ENCODE measurements at regions not wholly inside any gene's neighbourhood (a gene's known extent, or its start where the extent isn't known, plus 50 kb on each side); places are given as distances from the start of the nearest gene placed in this dataset.

DNA sequence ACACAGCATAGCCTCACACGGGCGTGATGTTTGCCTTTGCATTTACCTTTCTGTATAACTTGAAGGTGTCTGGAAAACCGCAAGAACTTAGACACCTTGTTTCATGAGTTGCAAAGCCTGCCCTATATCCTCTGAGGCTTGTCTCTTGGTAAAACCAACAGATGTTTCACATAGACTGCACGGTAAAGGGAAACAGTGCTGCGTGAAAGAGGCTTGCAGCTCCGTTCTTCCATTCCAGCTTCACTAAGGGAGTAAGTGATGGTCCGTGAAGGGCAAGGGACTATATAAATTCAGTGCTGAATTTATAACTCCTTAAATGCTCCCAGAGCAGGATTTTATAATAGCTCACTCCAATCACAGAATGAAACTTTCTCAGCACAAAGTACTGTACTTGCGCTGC is 360.5 kb downstream of the SOX11 start:
- Mint-ChIP-seq H3K4me1 (no peaks in the 10 kb centered on the region), H3K27me3 (peaks cover 0 to 3% (median 0%) of the 10 kb centered on the region in 5 donors), H3K27ac (no peak overlapping the region), H3K9me3 (peaks cover 0 to 17% (median 7%) of the 10 kb centered on the region in 9 donors), H3K4me3 (no peak overlapping the region), H3K36me3 (peaks cover 0 to 2% (median 0%) of the 10 kb centered on the region in 3 donors)
- ATAC-seq (no peak), DNase-seq (no peak)
- POLR2A ChIA-PET: no interaction called here

- Mint-ChIP-seq H3K4me3 (no peak overlapping the region), H3K36me3 (peaks cover 0 to 2% (median 0%) of the 10 kb centered on the region in 3 donors), H3K27ac (no peak overlapping the region), H3K4me1 (no peaks in the 10 kb centered on the region), H3K27me3 (peaks cover 0 to 3% (median 0%) of the 10 kb centered on the region in 5 donors), H3K9me3 (peaks cover 0 to 14% (median 6%) of the 10 kb centered on the region in 9 donors)
- DNase-seq (no peak), ATAC-seq (no peak)
- POLR2A ChIA-PET: no interaction called here
Measured at GRCh38 chr2:6053743-6054142, 361.6 kb downstream of the SOX11 start.

- H3K27me3 Mint-ChIP-seq: peaks cover 0 to 3% (median 0%) of the 10 kb centered on the region in 5 donors
- no peak overlapping the region for H3K4me3 Mint-ChIP-seq
- DNase-seq: no peak
- peaks cover 0 to 2% (median 0%) of the 10 kb centered on the region in 3 donors for H3K36me3 Mint-ChIP-seq
- no peak for ATAC-seq
- POLR2A ChIA-PET: no interaction called here
- peaks cover 0 to 14% (median 7%) of the 10 kb centered on the region in 9 donors for H3K9me3 Mint-ChIP-seq
- no peaks in the 10 kb centered on the region for H3K4me1 Mint-ChIP-seq
- H3K27ac Mint-ChIP-seq: no peak overlapping the region
Measured at GRCh38 chr2:6054161-6054671, 362.0 kb downstream of the SOX11 start.

GRCh38 chr2:6060992-6061663 is 368.9 kb downstream of the SOX11 start:
- ATAC-seq: no peak
- no peak for DNase-seq
- H3K4me3 Mint-ChIP-seq: no peak overlapping the region
- H3K9me3 Mint-ChIP-seq: peaks cover 0 to 11% (median 3%) of the 10 kb centered on the region in 9 donors
- no peaks in the 10 kb centered on the region for H3K27me3 Mint-ChIP-seq
- no peaks in the 10 kb centered on the region for H3K4me1 Mint-ChIP-seq
- no peaks in the 10 kb centered on the region for H3K36me3 Mint-ChIP-seq
- POLR2A ChIA-PET: no interaction called here
- no peak overlapping the region for H3K27ac Mint-ChIP-seq

GRCh38 chr2:6064757-6065156 is 372.6 kb downstream of the SOX11 start:
- no peak for ATAC-seq

GRCh38 chr2:6065703-6066102 is 373.5 kb downstream of the SOX11 start:
- peaks cover 0 to 3% (median 0%) of the 10 kb centered on the region in 9 donors for H3K9me3 Mint-ChIP-seq
- ATAC-seq: no peak
- no peak overlapping the region for H3K4me3 Mint-ChIP-seq
- no peak for DNase-seq
- peaks cover 0 to 2% (median 0%) of the 10 kb centered on the region in 5 donors for H3K27me3 Mint-ChIP-seq
- H3K27ac Mint-ChIP-seq: no peak overlapping the region
- H3K36me3 Mint-ChIP-seq: no peaks in the 10 kb centered on the region
- POLR2A ChIA-PET: no interaction called here
- no peaks in the 10 kb centered on the region for H3K4me1 Mint-ChIP-seq

More at GRCh38 chr2:6064757-6065156, 372.6 kb downstream of the SOX11 start:
- POLR2A ChIA-PET: no interaction called here
- Mint-ChIP-seq H3K27me3 (peaks cover 0 to 2% (median 0%) of the 10 kb centered on the region in 5 donors), H3K4me1 (no peaks in the 10 kb centered on the region), H3K27ac (no peak overlapping the region), H3K4me3 (no peak overlapping the region), H3K9me3 (peaks cover 0 to 3% (median 0%) of the 10 kb centered on the region in 9 donors), H3K36me3 (no peaks in the 10 kb centered on the region)
- DNase-seq: no peak

DNA sequence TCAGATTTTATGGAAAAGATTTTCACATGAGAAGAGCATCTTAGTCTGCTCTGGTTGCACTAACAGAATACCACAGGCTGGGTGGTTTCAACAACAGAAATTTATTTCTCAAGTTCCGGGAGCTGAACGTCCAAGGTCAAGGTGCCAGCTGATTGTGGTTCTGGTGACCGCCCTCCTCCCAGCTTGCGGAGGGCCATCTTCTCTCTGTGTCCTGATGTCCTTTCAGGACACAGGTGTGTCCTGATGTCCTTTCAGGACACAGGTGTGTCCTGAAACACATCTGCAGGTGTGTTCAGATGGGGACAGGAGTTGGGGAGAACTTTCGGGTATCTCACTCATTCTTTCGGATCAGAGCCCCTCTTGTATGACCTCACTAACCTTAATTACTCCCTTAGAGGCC is 374.9 kb downstream of the SOX11 start:
- Mint-ChIP-seq H3K9me3 (no peaks in the 10 kb centered on the region), H3K27ac (no peak overlapping the region), H3K36me3 (no peaks in the 10 kb centered on the region), H3K4me1 (no peaks in the 10 kb centered on the region), H3K27me3 (peaks cover 0 to 2% (median 0%) of the 10 kb centered on the region in 5 donors), H3K4me3 (no peak overlapping the region)
- ATAC-seq (no peak), DNase-seq (no peak)
- POLR2A ChIA-PET: no interaction called here

DNA sequence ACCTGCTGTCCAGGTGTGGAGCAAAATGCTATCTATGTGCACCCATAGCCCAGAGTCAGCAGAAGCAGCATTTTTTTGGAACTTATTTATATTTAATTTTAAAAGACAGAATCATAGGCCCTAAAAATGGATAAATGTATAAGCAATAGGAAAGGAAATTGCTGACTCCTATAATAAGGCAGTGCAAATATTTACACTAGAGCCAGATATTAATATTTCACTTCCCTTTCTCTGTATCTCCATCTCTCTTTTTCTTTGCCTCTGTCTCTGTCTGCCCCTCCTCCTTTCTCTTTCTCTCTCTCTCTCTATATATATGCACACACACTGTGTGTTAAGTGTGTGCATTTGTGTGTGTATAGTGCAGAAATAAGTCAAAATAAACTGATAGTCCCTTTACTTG is 375.6 kb downstream of the SOX11 start:
- H3K36me3 Mint-ChIP-seq: no peaks in the 10 kb centered on the region
- no peaks in the 10 kb centered on the region for H3K4me1 Mint-ChIP-seq
- POLR2A ChIA-PET: no interaction called here
- DNase-seq: no peak
- no peak overlapping the region for H3K4me3 Mint-ChIP-seq
- no peak for ATAC-seq
- H3K27me3 Mint-ChIP-seq: peaks cover 0 to 2% (median 0%) of the 10 kb centered on the region in 5 donors
- H3K9me3 Mint-ChIP-seq: no peaks in the 10 kb centered on the region
- H3K27ac Mint-ChIP-seq: no peak overlapping the region

DNA sequence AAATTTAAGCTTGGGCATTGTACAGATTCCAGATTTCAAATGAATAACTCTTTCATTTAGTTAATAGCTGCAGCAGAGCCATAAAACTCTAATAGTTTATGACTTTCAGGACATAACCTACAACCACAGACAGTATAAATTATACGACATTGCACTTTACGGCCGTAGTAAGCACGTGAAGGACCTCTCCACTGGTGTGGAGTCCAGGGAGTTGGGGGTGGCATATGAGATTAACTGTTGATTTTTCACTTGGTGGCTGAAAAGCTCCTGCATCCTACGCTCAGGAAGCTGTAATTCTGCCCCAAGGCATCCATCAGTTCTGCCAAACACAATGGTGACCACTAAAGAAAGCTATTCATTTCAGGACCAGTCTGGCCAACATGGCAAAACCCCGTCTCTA is 376.2 kb downstream of the SOX11 start:
- H3K27me3 Mint-ChIP-seq: peaks cover 0 to 2% (median 0%) of the 10 kb centered on the region in 5 donors
- no peak overlapping the region for H3K27ac Mint-ChIP-seq
- H3K4me3 Mint-ChIP-seq: no peak overlapping the region
- POLR2A ChIA-PET: no interaction called here
- H3K9me3 Mint-ChIP-seq: no peaks in the 10 kb centered on the region
- no peaks in the 10 kb centered on the region for H3K36me3 Mint-ChIP-seq
- no peaks in the 10 kb centered on the region for H3K4me1 Mint-ChIP-seq
- DNase-seq: no peak
- no peak for ATAC-seq

- POLR2A ChIA-PET: no interaction called here
- DNase-seq (no peak), ATAC-seq (no peak)
- Mint-ChIP-seq H3K27me3 (peaks cover 0 to 2% (median 0%) of the 10 kb centered on the region in 5 donors), H3K9me3 (no peaks in the 10 kb centered on the region), H3K36me3 (no peaks in the 10 kb centered on the region), H3K4me3 (no peak overlapping the region), H3K4me1 (no peaks in the 10 kb centered on the region), H3K27ac (no peak overlapping the region)
Measured at GRCh38 chr2:6069381-6069780, 377.2 kb downstream of the SOX11 start.

DNA sequence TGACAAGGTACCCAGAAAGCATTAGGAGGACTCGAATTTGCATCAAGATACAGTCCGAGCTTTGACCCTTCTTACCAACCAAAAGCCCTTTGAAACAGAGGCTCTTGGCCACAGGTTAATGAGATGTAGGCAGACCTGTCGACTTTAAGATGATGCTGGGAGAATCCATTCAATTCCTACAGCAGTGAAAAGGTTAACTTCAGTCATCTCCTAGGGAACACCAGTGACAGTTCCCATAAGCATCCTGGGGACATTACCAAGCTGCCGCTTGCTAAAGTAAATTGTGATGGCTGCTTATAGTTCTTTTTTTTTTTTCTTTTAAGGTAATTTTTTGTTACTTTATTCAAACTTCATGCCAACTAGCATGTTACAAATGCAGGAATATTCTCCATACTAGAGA is 379.3 kb downstream of the SOX11 start:
- ATAC-seq (no peak), DNase-seq (no peak)
- Mint-ChIP-seq H3K27ac (no peak overlapping the region), H3K9me3 (no peaks in the 10 kb centered on the region), H3K4me3 (no peak overlapping the region), H3K4me1 (no peaks in the 10 kb centered on the region), H3K36me3 (no peaks in the 10 kb centered on the region), H3K27me3 (peaks cover 0 to 2% (median 0%) of the 10 kb centered on the region in 5 donors)
- POLR2A ChIA-PET: no interaction called here

DNA sequence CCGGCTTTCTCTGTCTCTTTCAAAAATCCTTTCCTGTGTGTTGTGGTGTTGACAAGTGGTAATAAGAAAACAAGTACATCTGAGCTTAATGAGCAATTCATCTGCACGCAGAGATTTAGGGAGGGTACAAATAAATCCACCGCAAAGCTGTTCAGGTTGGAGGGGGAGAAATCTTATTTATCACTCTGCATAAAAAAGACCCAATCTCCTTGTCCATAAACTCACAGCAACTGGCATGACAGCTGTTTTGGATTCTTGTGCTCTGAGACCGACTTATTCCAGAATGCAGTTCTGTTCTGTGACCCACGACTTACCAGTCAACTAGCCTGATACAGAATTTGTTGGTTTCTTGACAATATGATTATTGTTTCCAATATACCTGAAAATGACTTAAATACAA is 380.1 kb downstream of the SOX11 start:
- DNase-seq: no peak
- Mint-ChIP-seq H3K27ac (no peak overlapping the region), H3K27me3 (peaks cover 0 to 2% (median 0%) of the 10 kb centered on the region in 5 donors), H3K4me3 (no peak overlapping the region), H3K4me1 (no peaks in the 10 kb centered on the region), H3K36me3 (no peaks in the 10 kb centered on the region), H3K9me3 (no peaks in the 10 kb centered on the region)
- POLR2A ChIA-PET: no interaction called here
- ATAC-seq: no peak

DNA sequence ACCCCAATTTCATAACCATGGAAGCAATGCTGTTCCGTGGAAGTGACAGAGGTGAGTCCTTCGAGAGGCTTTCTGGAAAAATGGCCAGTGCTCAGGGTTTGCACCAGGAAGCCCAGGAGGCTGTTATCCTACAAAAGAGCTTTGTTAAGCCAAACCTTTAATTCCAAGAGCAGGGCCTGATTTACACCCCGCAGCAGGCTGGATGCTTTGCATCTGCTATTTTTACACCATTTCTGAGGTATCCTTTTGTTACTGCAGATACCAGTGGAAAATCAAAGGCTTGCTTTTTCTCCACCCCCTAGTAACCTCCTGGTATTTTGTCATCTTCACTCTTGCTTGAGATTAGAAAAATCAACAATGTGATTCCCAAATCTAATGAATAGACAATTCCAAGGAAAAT is 380.6 kb downstream of the SOX11 start:
- no peak for ATAC-seq
- DNase-seq: no peak

More for the DNA sequence above, 380.6 kb downstream of the SOX11 start:
- Mint-ChIP-seq H3K4me1 (no peaks in the 10 kb centered on the region), H3K27me3 (peaks cover 0 to 2% (median 0%) of the 10 kb centered on the region in 5 donors), H3K9me3 (no peaks in the 10 kb centered on the region), H3K36me3 (no peaks in the 10 kb centered on the region), H3K4me3 (no peak overlapping the region), H3K27ac (no peak overlapping the region)
- POLR2A ChIA-PET: no interaction called here
